ENCODE measurements at regions not wholly inside any gene's neighbourhood (a gene's known extent, or its start where the extent isn't known, plus 50 kb on each side); places are given as distances from the start of the nearest gene placed in this dataset.

DNA sequence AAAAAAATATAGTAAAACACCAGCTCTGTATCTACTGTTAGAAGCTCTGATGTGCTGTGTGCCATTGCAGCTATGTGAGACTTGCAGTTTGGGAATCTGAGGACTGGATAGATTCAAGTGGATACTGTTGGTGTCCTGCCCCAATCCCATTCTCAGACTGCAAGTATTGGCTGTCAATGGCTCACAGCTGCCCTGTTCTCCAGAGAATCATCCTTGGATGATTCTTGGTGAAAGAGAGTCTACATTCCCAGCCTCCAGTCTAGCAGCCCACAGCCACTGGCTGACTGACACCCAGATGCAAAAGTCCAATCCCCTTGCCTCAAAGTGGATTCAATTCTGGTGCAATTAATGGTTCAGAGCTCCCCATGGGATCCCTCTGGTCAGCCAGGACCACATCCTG is 206.1 kb upstream of the MTNR1B start:
- Histone ChIP-seq H4K20me1 (replicated peaks in 1 of 2; ENCODE audit: control insufficient read depth in 1 of 2, insufficient read depth in 2 of 2, low read length in 2 of 2) (no peaks in the 10 kb centered on the region), H3K23me2 (ENCODE audit: low read depth, low read length) (no peaks in the 10 kb centered on the region), H3K27ac (ENCODE audit: low read depth, low read length) (no peak overlapping the region), H3K79me1 (ENCODE audit: low read depth, low read length) (no peaks in the 10 kb centered on the region), H3K9me3 (ENCODE audit: insufficient read depth in 2 of 2, low read depth in 1 of 2, low read length in 1 of 2) (no peaks in the 10 kb centered on the region), H3K36me3 (ENCODE audit: control insufficient read depth in 2 of 4, insufficient read depth in 4 of 4, low read length in 3 of 4) (no peaks in the 10 kb centered on the region), H3K79me2 (ENCODE audit: control insufficient read depth in 1 of 2, insufficient read depth in 2 of 2, low read length in 2 of 2) (no peaks in the 10 kb centered on the region; a peak in 1 of 4 replicates), H2BK120ac (replicated peaks; ENCODE audit: low read depth, low read length) (no peak overlapping the region), H3K14ac (ENCODE audit: insufficient read length) (no peak overlapping the region), H3K23ac (ENCODE audit: insufficient read length) (no peak overlapping the region), H2AK5ac (ENCODE audit: low read depth, low read length) (no peak overlapping the region), H4K5ac (ENCODE audit: insufficient read length, low read depth, low read length) (no peak overlapping the region), H3K4me3 (ENCODE audit: extremely low read depth in 1 of 4, insufficient read depth in 2 of 4, low read depth in 3 of 4, low read length in 4 of 4) (no peak overlapping the region), H3K4ac (replicated peaks; ENCODE audit: insufficient read length, low read depth, low read length) (no peak overlapping the region), H3K4me2 (ENCODE audit: insufficient read depth in 1 of 2, low read depth in 2 of 2, low read length in 2 of 2) (no peak overlapping the region), H2BK15ac (ENCODE audit: low read length) (no peak overlapping the region), H2BK20ac (ENCODE audit: low read length) (no peak overlapping the region), H3K56ac (replicated peaks; ENCODE audit: insufficient read length, low read depth, low read length) (no peak overlapping the region), H3K9ac (replicated peaks in 1 of 4; ENCODE audit: extremely low read depth in 1 of 4, low read depth in 3 of 4, low read length in 3 of 4) (no peak overlapping the region), H3K18ac (ENCODE audit: extremely low read depth, low read length) (no peak overlapping the region), H2BK12ac (ENCODE audit: low read depth, low read length) (no peak overlapping the region), H3K4me1 (replicated peaks in 1 of 4; ENCODE audit: control insufficient read depth in 3 of 4, insufficient read depth in 4 of 4, low read length in 3 of 4) (peaks cover 0 to 4% (median 1%) of the 10 kb centered on the region in 4 experiments; a peak in 3 of 7 replicates), H4K8ac (ENCODE audit: extremely low read depth, insufficient read depth, low read length) (no peak overlapping the region), H2AFZ (ENCODE audit: low read length) (no peak overlapping the region), H2BK5ac (ENCODE audit: low read depth, low read length) (no peak overlapping the region), H3K27me3 (replicated peaks in 1 of 4; ENCODE audit: control insufficient read depth in 3 of 4, extremely low read depth in 1 of 4, insufficient read depth in 3 of 4, low read length in 3 of 4) (no peaks in the 10 kb centered on the region), H4K91ac (replicated peaks; ENCODE audit: insufficient read length, low read length) (no peak overlapping the region)
- FAIRE-seq (no peak), DNase-seq (ENCODE audit: low read depth in 1 of 2, low spot score in 2 of 2) (no peak)
- ChIA-PET POLR2A (ENCODE audit: partially characterized antibody) (no interaction called here), CTCF (ENCODE audit: partially characterized antibody) (interaction anchor here (1.3 kb wide), 1 partner anchor 123 kb away, joined by 5 read pairs; no protein-coding TSS in a partner anchor)
- TF ChIP-seq CHD2 (IDR thresholded peaks at IDR 0.05; ENCODE audit: low read length) (no peak), SIX5 (IDR thresholded peaks at IDR 0.05; ENCODE audit: low read depth, low read length) (no peak), TEAD4 (IDR thresholded peaks at IDR 0.05; ENCODE audit: low read depth, low read length) (no peak), ATF2 (IDR thresholded peaks at IDR 0.05; ENCODE audit: low read length) (no peak), PHF8 (conservative IDR thresholded peaks at IDR 0.05; ENCODE audit: low read depth, low read length) (no peak), TCF12 (IDR thresholded peaks at IDR 0.05; ENCODE audit: low read depth, low read length) (no peak), POU5F1 (IDR thresholded peaks at IDR 0.05; ENCODE audit: low read depth, low read length) (no peak), SUZ12 (IDR thresholded peaks at IDR 0.05; ENCODE audit: low read length) (no peak), HDAC2 (IDR thresholded peaks at IDR 0.05; ENCODE audit: borderline replicate concordance in 1 of 2, low read depth in 2 of 2, low read length in 2 of 2) (no peak), NANOG (IDR thresholded peaks at IDR 0.05; ENCODE audit: insufficient read depth, low read depth, low read length, poor library complexity, severe bottlenecking) (no peak), CEBPB (IDR thresholded peaks at IDR 0.05; ENCODE audit: low read depth, low read length) (no peak)
- TF ChIP-seq, protein P1, sequence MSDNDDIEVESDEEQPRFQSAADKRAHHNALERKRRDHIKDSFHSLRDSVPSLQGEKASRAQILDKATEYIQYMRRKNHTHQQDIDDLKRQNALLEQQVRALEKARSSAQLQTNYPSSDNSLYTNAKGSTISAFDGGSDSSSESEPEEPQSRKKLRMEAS (IDR thresholded peaks at IDR 0.05) = no peak
- TF ChIP-seq, protein P2, sequence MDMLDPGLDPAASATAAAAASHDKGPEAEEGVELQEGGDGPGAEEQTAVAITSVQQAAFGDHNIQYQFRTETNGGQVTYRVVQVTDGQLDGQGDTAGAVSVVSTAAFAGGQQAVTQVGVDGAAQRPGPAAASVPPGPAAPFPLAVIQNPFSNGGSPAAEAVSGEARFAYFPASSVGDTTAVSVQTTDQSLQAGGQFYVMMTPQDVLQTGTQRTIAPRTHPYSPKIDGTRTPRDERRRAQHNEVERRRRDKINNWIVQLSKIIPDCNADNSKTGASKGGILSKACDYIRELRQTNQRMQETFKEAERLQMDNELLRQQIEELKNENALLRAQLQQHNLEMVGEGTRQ (IDR thresholded peaks at IDR 0.05; ENCODE audit: low read length) = no peak
